ENCODE measurements at regions not wholly inside any gene's neighbourhood (a gene's known extent, or its start where the extent isn't known, plus 50 kb on each side); places are given as distances from the start of the nearest gene placed in this dataset.

- TF ChIP-seq EP300 (IDR thresholded peaks at IDR 0.05) = no peak
- no peak for TF ChIP-seq CTCF (IDR thresholded peaks at IDR 0.05)
- no peak for TF ChIP-seq POLR2A (IDR thresholded peaks at IDR 0.05)
Measured at GRCh38 chr3:110711851-110712516, 359.6 kb upstream of the NECTIN3 start.
